ENCODE measurements at regions not wholly inside any gene's neighbourhood (a gene's known extent, or its start where the extent isn't known, plus 50 kb on each side); places are given as distances from the start of the nearest gene placed in this dataset.

- TF ChIP-seq CTCF (IDR thresholded peaks at IDR 0.05; ENCODE audit: poor library complexity, severe bottlenecking) (no peak), EP300 (conservative IDR thresholded peaks at IDR 0.05; ENCODE audit: poor library complexity, severe bottlenecking) (no peak)
Observed at GRCh38 chr5:44914221-44914620, 105.5 kb downstream of the MRPS30 start.
